H1 (cell line): ENCODE measurements at regions not wholly inside any gene's neighbourhood (a gene's known extent, or its start where the extent isn't known, plus 50 kb on each side); places are given as distances from the start of the nearest gene placed in this dataset.

ENCODE experiments used
- CTCF ChIA-PET: fragments of 300-600 bp; sonication (Branson Sonifier 250); formaldehyde crosslinking; loops from one replicate; lab custom pipeline; 2021; ENCODE audit not compliant: partially characterized antibody; lab: Charles Lee
- POLR2A ChIA-PET: fragments of 300-600 bp; sonication (Branson Sonifier 250); formaldehyde crosslinking; loops from one replicate; lab custom pipeline; 2021; ENCODE audit warnings: inconsistent platforms; ENCODE audit not compliant: partially characterized antibody; lab: Charles Lee
- DNase-seq, 2 experiments: peaks; one replicate each; pipeline versions ENCODE4 v3.0.0 to v3.0.0-alpha.2; 2010 to 2022; ENCODE audit warnings: low spot score in 2 of 2, low read depth in 1 of 2, mixed read lengths in 1 of 2
- FAIRE-seq: peaks from 2 replicates; lab custom pipeline; 2011; peaks lifted over from hg19 to GRCh38; lab: Jason Lieb, UNC
- H2AFZ ChIP-seq: 2 replicates; pipeline ENCODE4 v1.8.1; 2012; ENCODE audit warnings: low read length, inconsistent platforms
- H2AK5ac ChIP-seq: 2 replicates; pipeline ENCODE4 v1.6.1; 2013; ENCODE audit warnings: low read depth, low read length
- H2BK120ac ChIP-seq: replicated peaks from 2 replicates; pipeline ENCODE3; 2013; ENCODE audit warnings: low read depth, low read length, inconsistent platforms
- H2BK12ac ChIP-seq: 2 replicates; pipeline ENCODE4 v1.6.1; 2013; ENCODE audit warnings: low read depth, low read length
- H2BK15ac ChIP-seq: 2 replicates; pipeline ENCODE4 v1.6.1; 2013; ENCODE audit warnings: low read length
- H2BK20ac ChIP-seq: 2 replicates; pipeline ENCODE4 v1.6.1; 2013; ENCODE audit warnings: low read length
- H2BK5ac ChIP-seq: 2 replicates; pipeline ENCODE4 v1.6.1; 2013; ENCODE audit warnings: low read depth, low read length
- H3K14ac ChIP-seq: 2 replicates; pipeline ENCODE4 v1.6.1; 2013; ENCODE audit warnings: inconsistent platforms; ENCODE audit not compliant: insufficient read length
- H3K18ac ChIP-seq: 2 replicates; pipeline ENCODE4 v1.6.1; 2013; ENCODE audit warnings: low read length; ENCODE audit errors: extremely low read depth
- H3K23ac ChIP-seq: 2 replicates; pipeline ENCODE4 v1.6.1; 2013; ENCODE audit warnings: inconsistent platforms; ENCODE audit not compliant: insufficient read length
- H3K23me2 ChIP-seq: 2 replicates; pipeline ENCODE4 v1.6.1; 2013; ENCODE audit warnings: low read depth, low read length
- H3K27ac ChIP-seq: 2 replicates; pipeline ENCODE4 v1.6.1; 2011; ENCODE audit warnings: low read depth, low read length, inconsistent platforms
- H3K27me3 ChIP-seq, 4 experiments: replicated peaks in 1 of 4; 1 replicate in 1 of 4; 2 replicates in 3 of 4; pipeline versions ENCODE4 v1.6.1 to v1.8.1; 2011 to 2013; ENCODE audit warnings: low read length in 3 of 4, mild to moderate bottlenecking in 3 of 4, inconsistent platforms in 2 of 4, mixed read lengths in 2 of 4, moderate library complexity in 1 of 4; ENCODE audit not compliant: control insufficient read depth in 3 of 4, insufficient read depth in 3 of 4; ENCODE audit errors: extremely low read depth in 1 of 4
- H3K36me3 ChIP-seq, 4 experiments: 2 replicates each; pipeline versions ENCODE4 v1.6.1 to v1.8.1; 2011 to 2013; ENCODE audit warnings: mild to moderate bottlenecking in 4 of 4, low read length in 3 of 4, moderate library complexity in 2 of 4, control low read depth in 1 of 4, inconsistent platforms in 1 of 4; ENCODE audit not compliant: insufficient read depth in 4 of 4, control insufficient read depth in 2 of 4
- H3K4ac ChIP-seq: replicated peaks from 2 replicates; pipeline ENCODE3; 2013; ENCODE audit warnings: low read length, low read depth, mixed read lengths, inconsistent platforms; ENCODE audit not compliant: insufficient read length
- H3K4me1 ChIP-seq, 4 experiments: replicated peaks in 1 of 4; 1 replicate in 1 of 4; 2 replicates in 3 of 4; pipeline versions ENCODE4 v1.6.1 to v1.8.1; 2011 to 2013; ENCODE audit warnings: low read length in 3 of 4, inconsistent platforms in 2 of 4, mixed read lengths in 1 of 4; ENCODE audit not compliant: insufficient read depth in 4 of 4, control insufficient read depth in 3 of 4
- H3K4me2 ChIP-seq, 2 experiments: 2 replicates each; pipeline versions ENCODE4 v1.6.1 to v1.8.1; 2011 to 2013; ENCODE audit warnings: low read depth in 2 of 2, low read length in 2 of 2, control low read depth in 1 of 2, inconsistent platforms in 1 of 2, mild to moderate bottlenecking in 1 of 2; ENCODE audit not compliant: insufficient read depth in 1 of 2
- H3K4me3 ChIP-seq, 4 experiments: fragments of 200-600, 300-600 bp in 1 of 4; sonication (generic), shearing (Covaris generic), sonication (Bioruptor Twin) in 1 of 4; 2 replicates each; pipeline versions ENCODE4 v1.5.1 to v1.8.1; 2011 to 2016; ENCODE audit warnings: low read length in 4 of 4, low read depth in 3 of 4, control low read depth in 2 of 4, inconsistent platforms in 2 of 4, mild to moderate bottlenecking in 2 of 4, mixed read lengths in 1 of 4, moderate library complexity in 1 of 4; ENCODE audit not compliant: insufficient read depth in 2 of 4; ENCODE audit errors: extremely low read depth in 1 of 4
- H3K56ac ChIP-seq: replicated peaks from 2 replicates; pipeline ENCODE3; 2013; ENCODE audit warnings: low read depth, mild to moderate bottlenecking, mixed read lengths, low read length, inconsistent platforms; ENCODE audit not compliant: insufficient read length
- H3K79me1 ChIP-seq: 2 replicates; pipeline ENCODE4 v1.6.1; 2013; ENCODE audit warnings: low read depth, low read length, control low read depth
- H3K79me2 ChIP-seq, 2 experiments: 2 replicates each; pipeline versions ENCODE4 v1.6.1 to v1.8.1; 2012 to 2013; ENCODE audit warnings: low read length in 2 of 2, mild to moderate bottlenecking in 2 of 2, inconsistent platforms in 1 of 2; ENCODE audit not compliant: insufficient read depth in 2 of 2, control insufficient read depth in 1 of 2
- H3K9ac ChIP-seq, 4 experiments: replicated peaks in 1 of 4; 1 replicate in 1 of 4; 2 replicates in 3 of 4; pipeline versions ENCODE4 v1.6.1 to v1.8.1; 2011 to 2013; ENCODE audit warnings: low read depth in 3 of 4, low read length in 3 of 4, control low read depth in 2 of 4, mild to moderate bottlenecking in 2 of 4, moderate library complexity in 2 of 4, inconsistent platforms in 1 of 4; ENCODE audit errors: extremely low read depth in 1 of 4
- H3K9me3 ChIP-seq, 2 experiments: 2 replicates each; pipeline versions ENCODE4 v1.6.1 to v1.8.1; 2012 to 2013; ENCODE audit warnings: mild to moderate bottlenecking in 2 of 2, moderate library complexity in 2 of 2, control low read depth in 1 of 2, inconsistent platforms in 1 of 2, low read depth in 1 of 2, low read length in 1 of 2, mixed read lengths in 1 of 2; ENCODE audit not compliant: insufficient read depth in 2 of 2
- H4K20me1 ChIP-seq, 2 experiments: replicated peaks in 1 of 2; 2 replicates each; pipeline versions ENCODE3 to v1.8.1; 2011 to 2013; ENCODE audit warnings: inconsistent platforms in 2 of 2, low read length in 2 of 2, mild to moderate bottlenecking in 1 of 2; ENCODE audit not compliant: insufficient read depth in 2 of 2, control insufficient read depth in 1 of 2
- H4K5ac ChIP-seq: 2 replicates; pipeline ENCODE4 v1.6.1; 2013; ENCODE audit warnings: low read length, low read depth, mixed read lengths, inconsistent platforms; ENCODE audit not compliant: insufficient read length
- H4K8ac ChIP-seq: 2 replicates; pipeline ENCODE4 v1.8.0; 2013; ENCODE audit warnings: mild to moderate bottlenecking, moderate library complexity, low read length, inconsistent platforms; ENCODE audit not compliant: insufficient read depth; ENCODE audit errors: extremely low read depth
- H4K91ac ChIP-seq: replicated peaks from 2 replicates; pipeline ENCODE3; 2013; ENCODE audit warnings: low read length, mixed read lengths, inconsistent platforms; ENCODE audit not compliant: insufficient read length
- BRCA1 ChIP-seq: IDR thresholded peaks from 2 replicates; pipeline ENCODE4 v1.6.1; 2012; ENCODE audit warnings: low read depth, low read length, improper control_type of control experiment
- CBX5 ChIP-seq: fragments of 300-800, 300-1000 bp; sonication (generic); IDR thresholded peaks from 2 replicates; pipeline ENCODE4 v1.7.1; 2016; ENCODE audit warnings: antibody characterized with exemption, low read length, low read depth
- CEBPB ChIP-seq: IDR thresholded peaks from 2 replicates; pipeline ENCODE4 v1.6.1; 2012; ENCODE audit warnings: low read depth, low read length
- EP300 ChIP-seq, 2 experiments: IDR thresholded peaks; 1 replicate in 1 of 2; 2 replicates in 1 of 2; pipeline ENCODE4 v1.6.1; 2011 to 2012; ENCODE audit warnings: low read depth in 2 of 2, low read length in 2 of 2, mild to moderate bottlenecking in 2 of 2, borderline replicate concordance in 1 of 2, inconsistent platforms in 1 of 2, moderate library complexity in 1 of 2
- RNF2 ChIP-seq: fragments of 200-900, 300-1000 bp; sonication (generic); IDR thresholded peaks from 2 replicates; pipeline ENCODE4 v1.7.1; 2016; ENCODE audit warnings: borderline replicate concordance, low read depth, mild to moderate bottlenecking, antibody characterized with exemption, low read length; ENCODE audit not compliant: poor library complexity, severe bottlenecking; ENCODE audit errors: missing control alignments
- SP2 ChIP-seq: IDR thresholded peaks from 2 replicates; pipeline ENCODE4 v1.6.1; 2012; ENCODE audit warnings: mild to moderate bottlenecking, low read length, inconsistent platforms
- TBP ChIP-seq: IDR thresholded peaks from 2 replicates; pipeline ENCODE4 v1.6.1; 2011; ENCODE audit warnings: low read depth, low read length, improper control_type of control experiment
- USF2 ChIP-seq: IDR thresholded peaks from 2 replicates; pipeline ENCODE4 v1.6.1; 2011; ENCODE audit warnings: low read length, improper control_type of control experiment
- WGBS, 2 experiments: shearing (Covaris generic) in 1 of 2; methylation state at CpG; one replicate each; pipeline versions ENCODE4 v1.1.6 to v1.1.7; 2013 to 2015; ENCODE audit warnings: low lambda C conversion rate in 2 of 2, mixed read lengths in 2 of 2, inconsistent platforms in 1 of 2, low coverage in 1 of 2, missing lambda C conversion rate in 1 of 2; ENCODE audit not compliant: insufficient replicate concordance in 2 of 2, insufficient coverage in 1 of 2, insufficient read length in 1 of 2; ENCODE audit errors: extremely low coverage in 1 of 2, missing lambda C conversion rate in 1 of 2; 5-methylcytosine and 5-hydroxymethylcytosine counted together

GRCh38 chr2:128754246-128754724 is 435.6 kb upstream of the HS6ST1 start:
- H3K56ac ChIP-seq, result no peak overlapping the region
- no peak overlapping the region for H4K8ac ChIP-seq
- H3K79me2 ChIP-seq, result no peaks in the 10 kb centered on the region
- TF ChIP-seq TBP (no peak), SP2 (no peak), RNF2 (no peak), CBX5 (no peak), CEBPB (no peak), EP300 (IDR thresholded peaks at IDR 0.05; ENCODE audit: borderline replicate concordance in 1 of 2, low read depth in 2 of 2, low read length in 2 of 2) (no peak), USF2 (no peak), BRCA1 (no peak)
- TF ChIP-seq, all 59 proteins: peak for 0
- Histone ChIP-seq H3K9me3 (no peaks in the 10 kb centered on the region; a peak in 1 of 4 replicates), H3K23me2 (no peaks in the 10 kb centered on the region), H2AK5ac (no peak overlapping the region), H3K4ac (no peak overlapping the region), H2BK120ac (no peak overlapping the region), H3K4me1 (peaks cover 0 to 2% (median 0%) of the 10 kb centered on the region in 4 experiments; a peak in 1 of 7 replicates), H2BK20ac (no peak overlapping the region), H3K18ac (no peak overlapping the region), H2AFZ (no peak overlapping the region), H3K4me3 (no peak overlapping the region), H2BK15ac (peak overlapping the region; percentile 54; the same call in 1 of the 2 replicates), H4K91ac (no peak overlapping the region), H2BK5ac (no peak overlapping the region), H4K20me1 (no peaks in the 10 kb centered on the region), H3K4me2 (no peak overlapping the region), H2BK12ac (no peak overlapping the region), H3K79me1 (no peaks in the 10 kb centered on the region), H3K23ac (no peak overlapping the region), H3K27me3 (no peaks in the 10 kb centered on the region), H4K5ac (no peak overlapping the region), H3K9ac (no peak overlapping the region), H3K14ac (no peak overlapping the region), H3K36me3 (no peaks in the 10 kb centered on the region), H3K27ac (no peak overlapping the region)
- WGBS, 2 experiments, result 89% methylated on average over 6 of the region's 6 CpGs; no CpG with 5 or more reads in 1 of the 2 experiments
- ChIA-PET CTCF (interaction anchor here (0.8 to 3.8 kb wide), 12 partner anchors 10 to 995 kb away, joined by 3 to 13 read pairs (median 4); no protein-coding TSS in a partner anchor), POLR2A (no interaction called here)
- FAIRE-seq (no peak), DNase-seq (no peak)
